DOHH2 (cell line): ENCODE measurements at regions not wholly inside any gene's neighbourhood (a gene's known extent, or its start where the extent isn't known, plus 50 kb on each side); places are given as distances from the start of the nearest gene placed in this dataset.

Experiments used
- H3F3A ChIP-seq: fragments of 200-600 bp; sonication (generic), shearing (Covaris generic); 2 replicates; pipeline ENCODE4 v1.6.0; 2016; ENCODE audit warnings: antibody characterized with exemption, mild to moderate bottlenecking; ENCODE audit not compliant: control insufficient read depth, insufficient read depth
- H3K27ac ChIP-seq: fragments of 200-600 bp; sonication (generic); 2 replicates; pipeline ENCODE4 v1.5.1; 2014; ENCODE audit warnings: low read depth, mild to moderate bottlenecking, low read length, moderate library complexity
- H3K27me3 ChIP-seq: fragments of 200-600 bp; sonication (generic); 2 replicates; pipeline ENCODE4 v1.6.1; 2014; ENCODE audit warnings: mild to moderate bottlenecking, low read length, mixed read lengths; ENCODE audit not compliant: control insufficient read depth
- H3K36me3 ChIP-seq: fragments of 200-600 bp; sonication (generic); 2 replicates; pipeline ENCODE4 v1.6.1; 2014; ENCODE audit warnings: mild to moderate bottlenecking, low read length, moderate library complexity, mixed read lengths; ENCODE audit not compliant: control insufficient read depth
- H3K4me1 ChIP-seq: fragments of 200-600 bp; sonication (generic); 2 replicates; pipeline ENCODE4 v1.6.1; 2014; ENCODE audit warnings: mild to moderate bottlenecking, low read length, mixed read lengths; ENCODE audit not compliant: control insufficient read depth
- H3K4me2 ChIP-seq: fragments of 200-600 bp; sonication (generic); 2 replicates; pipeline ENCODE4 v1.6.0; 2014; ENCODE audit warnings: mild to moderate bottlenecking, low read length, moderate library complexity
- H3K4me3 ChIP-seq: fragments of 200-600 bp; sonication (generic); 2 replicates; pipeline ENCODE4 v1.5.1; 2014; ENCODE audit warnings: mild to moderate bottlenecking, low read length, mixed read lengths
- H3K79me2 ChIP-seq: fragments of 200-600 bp; sonication (generic); 2 replicates; pipeline ENCODE4 v1.6.1; 2014; ENCODE audit warnings: mild to moderate bottlenecking, low read length, mixed read lengths; ENCODE audit not compliant: control insufficient read depth
- H3K9me2 ChIP-seq: fragments of 200-600 bp; sonication (generic); replicated peaks from 2 replicates; pipeline ENCODE4 v1.6.1; 2014; ENCODE audit warnings: mild to moderate bottlenecking, low read length, mixed read lengths; ENCODE audit not compliant: control insufficient read depth
- H3K9me3 ChIP-seq: fragments of 200-600 bp; sonication (generic); 2 replicates; pipeline ENCODE4 v1.6.1; 2014; ENCODE audit warnings: antibody characterized with exemption, low read length, mixed read lengths; ENCODE audit not compliant: control insufficient read depth, insufficient read depth
- H4K20me1 ChIP-seq: fragments of 200-600 bp; sonication (generic); 2 replicates; pipeline ENCODE4 v1.6.0; 2014; ENCODE audit warnings: low read depth, mild to moderate bottlenecking, antibody characterized with exemption, low read length, moderate library complexity; ENCODE audit not compliant: control insufficient read depth, insufficient read depth
- EZH2phosphoT487 ChIP-seq: fragments of 200-600 bp; sonication (generic); IDR thresholded peaks from 2 replicates; pipeline ENCODE4 v1.6.1; 2017; ENCODE audit warnings: borderline replicate concordance, mild to moderate bottlenecking, antibody characterized with exemption, low read length, moderate library complexity, mixed read lengths
- TF ChIP-seq, protein P1 (sequence below): fragments of 200-600 bp; sonication (generic); IDR thresholded peaks from one replicate; pipeline ENCODE4 v1.5.1; 2014; ENCODE audit warnings: antibody characterized with exemption, mild to moderate bottlenecking, low read depth, low read length; ENCODE audit not compliant: poor library complexity, severe bottlenecking

DNA sequence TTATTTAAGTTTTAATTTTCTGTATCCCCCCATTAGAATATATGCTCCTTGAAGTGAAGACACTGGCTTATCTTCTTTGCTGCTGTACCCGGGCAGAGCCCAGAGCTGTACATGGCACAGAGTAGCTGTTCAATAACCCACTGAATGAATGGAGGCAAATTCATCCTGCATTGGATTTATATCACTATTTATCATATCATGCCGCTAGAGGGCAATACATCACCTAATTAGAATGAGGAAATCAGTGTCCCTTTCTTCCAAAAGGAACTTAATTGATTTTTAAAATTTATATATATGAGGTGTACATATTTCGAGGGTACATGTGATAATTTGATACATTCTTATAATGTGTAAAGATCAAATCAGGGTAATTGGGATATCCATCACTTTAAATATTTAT is 89.2 kb upstream of the TMEM260 start:
- Histone ChIP-seq H3K9me2 (no peaks in the 10 kb centered on the region), H3K4me1 (peaks cover 3% of the 10 kb centered on the region; the same call in 1 of the 2 replicates), H3K4me2 (no peak overlapping the region), H3K4me3 (no peak overlapping the region), H3K27ac (no peak overlapping the region), H3K36me3 (no peaks in the 10 kb centered on the region), H3K27me3 (peaks cover 4% of the 10 kb centered on the region; the same call in 1 of the 2 replicates), H3F3A (no peaks in the 10 kb centered on the region), H3K79me2 (no peaks in the 10 kb centered on the region), H4K20me1 (no peaks in the 10 kb centered on the region), H3K9me3 (no peaks in the 10 kb centered on the region)
- TF ChIP-seq, protein P1, sequence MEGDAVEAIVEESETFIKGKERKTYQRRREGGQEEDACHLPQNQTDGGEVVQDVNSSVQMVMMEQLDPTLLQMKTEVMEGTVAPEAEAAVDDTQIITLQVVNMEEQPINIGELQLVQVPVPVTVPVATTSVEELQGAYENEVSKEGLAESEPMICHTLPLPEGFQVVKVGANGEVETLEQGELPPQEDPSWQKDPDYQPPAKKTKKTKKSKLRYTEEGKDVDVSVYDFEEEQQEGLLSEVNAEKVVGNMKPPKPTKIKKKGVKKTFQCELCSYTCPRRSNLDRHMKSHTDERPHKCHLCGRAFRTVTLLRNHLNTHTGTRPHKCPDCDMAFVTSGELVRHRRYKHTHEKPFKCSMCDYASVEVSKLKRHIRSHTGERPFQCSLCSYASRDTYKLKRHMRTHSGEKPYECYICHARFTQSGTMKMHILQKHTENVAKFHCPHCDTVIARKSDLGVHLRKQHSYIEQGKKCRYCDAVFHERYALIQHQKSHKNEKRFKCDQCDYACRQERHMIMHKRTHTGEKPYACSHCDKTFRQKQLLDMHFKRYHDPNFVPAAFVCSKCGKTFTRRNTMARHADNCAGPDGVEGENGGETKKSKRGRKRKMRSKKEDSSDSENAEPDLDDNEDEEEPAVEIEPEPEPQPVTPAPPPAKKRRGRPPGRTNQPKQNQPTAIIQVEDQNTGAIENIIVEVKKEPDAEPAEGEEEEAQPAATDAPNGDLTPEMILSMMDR, result peak; percentile 53
- TF ChIP-seq EZH2phosphoT487, result no peak

DNA sequence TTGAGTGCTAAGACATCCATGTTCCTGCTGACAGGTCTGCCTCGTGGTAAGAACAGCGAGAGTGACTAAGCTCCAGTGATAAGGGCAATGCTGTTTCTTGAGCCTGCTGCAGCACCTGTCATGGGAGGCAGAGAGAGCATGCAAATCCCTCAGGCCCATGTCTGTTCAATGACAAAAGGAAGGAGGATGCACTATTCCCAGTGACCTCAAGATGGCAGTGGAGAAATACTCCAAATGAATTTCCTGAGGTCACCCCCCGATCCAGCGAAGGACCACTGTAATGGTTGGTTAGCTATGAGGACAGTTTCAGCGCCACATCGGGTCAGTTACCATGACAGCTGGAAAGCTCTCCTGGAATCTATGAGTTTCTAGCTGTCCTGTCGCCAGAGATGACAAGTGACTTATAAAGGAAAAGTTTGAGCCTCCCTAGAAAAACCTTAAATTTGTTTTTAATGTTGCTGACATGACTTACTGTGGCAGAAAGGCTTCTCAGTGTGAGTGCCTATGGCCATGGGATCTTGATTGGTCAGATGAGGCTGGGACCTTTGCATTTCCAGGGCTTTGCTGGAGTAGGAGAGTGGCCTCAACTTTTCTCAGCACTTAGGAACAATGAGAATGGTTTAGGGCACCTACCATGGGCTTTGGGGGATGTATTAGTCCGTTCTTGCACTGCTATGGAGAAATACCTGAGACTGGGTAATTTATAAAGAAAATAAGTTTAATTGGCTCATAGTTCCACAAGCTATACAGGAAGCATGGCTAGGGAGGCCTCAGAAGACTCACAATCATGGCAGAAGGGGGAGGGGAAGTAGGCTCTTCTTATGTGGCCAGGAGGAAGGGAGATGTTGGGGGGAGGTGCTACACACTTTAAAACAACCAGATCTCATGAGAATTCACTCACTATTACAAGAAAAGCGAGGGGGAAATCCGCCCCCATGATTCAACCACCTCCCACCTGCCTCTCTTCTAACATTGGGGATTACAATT is 88.0 kb upstream of the TMEM260 start:
- Histone ChIP-seq H3K4me2 (peak overlapping the region; percentile 24; the same call in 1 of the 2 replicates), H4K20me1 (no peaks in the 10 kb centered on the region), H3K27ac (no peak overlapping the region), H3K4me1 (peaks cover 3% of the 10 kb centered on the region; the same call in 1 of the 2 replicates), H3K36me3 (no peaks in the 10 kb centered on the region), H3K4me3 (no peak overlapping the region), H3K9me3 (no peaks in the 10 kb centered on the region), H3K27me3 (peaks cover 4% of the 10 kb centered on the region; the same call in 1 of the 2 replicates), H3F3A (no peaks in the 10 kb centered on the region), H3K9me2 (no peaks in the 10 kb centered on the region), H3K79me2 (no peaks in the 10 kb centered on the region)
- no peak for TF ChIP-seq EZH2phosphoT487
- TF ChIP-seq, protein P1, result peak; percentile 65

- H3K9me2 ChIP-seq, result no peaks in the 10 kb centered on the region
- no peak overlapping the region for H3K27ac ChIP-seq
- no peaks in the 10 kb centered on the region for H3K36me3 ChIP-seq
- H3K4me2 ChIP-seq, result no peak overlapping the region
- peaks cover 3% of the 10 kb centered on the region; the same call in 1 of the 2 replicates for H3K4me1 ChIP-seq
- H3K9me3 ChIP-seq, result no peaks in the 10 kb centered on the region
- no peaks in the 10 kb centered on the region for H3K27me3 ChIP-seq
- TF ChIP-seq, protein P1, result no peak
- no peak for TF ChIP-seq EZH2phosphoT487
- H3K79me2 ChIP-seq, result no peaks in the 10 kb centered on the region
- no peaks in the 10 kb centered on the region for H4K20me1 ChIP-seq
- H3K4me3 ChIP-seq, result no peak overlapping the region
- no peaks in the 10 kb centered on the region for H3F3A ChIP-seq
Measured at GRCh38 chr14:56494167-56494566, 85.4 kb upstream of the TMEM260 start.
